OCI-LY1 (cell line): ENCODE measurements at regions not wholly inside any gene's neighbourhood (a gene's known extent, or its start where the extent isn't known, plus 50 kb on each side); places are given as distances from the start of the nearest gene placed in this dataset.

Experiments used
- H2AFZ ChIP-seq: fragments of 200-600 bp; sonication (generic), shearing (Covaris generic); 2 replicates; pipeline ENCODE4 v1.6.0; 2014; ENCODE audit warnings: antibody characterized with exemption, mild to moderate bottlenecking, low read length
- H3F3A ChIP-seq: fragments of 200-600 bp; sonication (generic), shearing (Covaris generic); 2 replicates; pipeline ENCODE4 v1.6.0; 2014; ENCODE audit warnings: mild to moderate bottlenecking, antibody characterized with exemption, low read length, moderate library complexity; ENCODE audit not compliant: insufficient read depth
- H3K27ac ChIP-seq: fragments of 200-600 bp; sonication (generic); 2 replicates; pipeline ENCODE4 v1.5.1; 2014; ENCODE audit warnings: low read length, mixed run types, mild to moderate bottlenecking, low read depth; ENCODE audit not compliant: poor library complexity, severe bottlenecking
- H3K27me3 ChIP-seq: fragments of 200-600 bp; sonication (generic); 2 replicates; pipeline ENCODE4 v1.6.0; 2014; ENCODE audit warnings: antibody characterized with exemption, mild to moderate bottlenecking, low read length, moderate library complexity; ENCODE audit not compliant: insufficient read depth
- H3K36me3 ChIP-seq: fragments of 200-600 bp; sonication (generic); 2 replicates; pipeline ENCODE4 v1.6.1; 2014; ENCODE audit warnings: mild to moderate bottlenecking, antibody characterized with exemption, low read length, moderate library complexity, mixed read lengths; ENCODE audit not compliant: insufficient read depth
- H3K4me1 ChIP-seq: fragments of 200-600 bp; sonication (generic); 2 replicates; pipeline ENCODE4 v1.5.1; 2014; ENCODE audit warnings: mild to moderate bottlenecking, low read length, moderate library complexity; ENCODE audit not compliant: insufficient read depth, severe bottlenecking
- H3K4me2 ChIP-seq: fragments of 200-600 bp; sonication (generic), shearing (Covaris generic); 2 replicates; pipeline ENCODE4 v1.6.1; 2014; ENCODE audit warnings: low read length
- H3K4me3 ChIP-seq: fragments of 200-600 bp; sonication (generic); 2 replicates; pipeline ENCODE4 v1.5.1; 2014; ENCODE audit warnings: low read length, low read depth, mild to moderate bottlenecking, mixed read lengths; ENCODE audit not compliant: poor library complexity, severe bottlenecking
- H3K79me2 ChIP-seq: fragments of 200-600 bp; shearing (Covaris generic); 2 replicates; pipeline ENCODE4 v1.6.1; 2016; ENCODE audit warnings: mixed run types, low read length, mixed read lengths; ENCODE audit not compliant: insufficient read depth
- H3K9ac ChIP-seq: fragments of 200-600 bp; sonication (generic), shearing (Covaris generic); 2 replicates; pipeline ENCODE4 v1.6.1; 2014; ENCODE audit warnings: mild to moderate bottlenecking, low read length, mixed read lengths
- H3K9me2 ChIP-seq: fragments of 200-600 bp; sonication (generic), shearing (Covaris generic); 2 replicates; pipeline ENCODE4 v1.6.1; 2014; ENCODE audit warnings: low read depth, mild to moderate bottlenecking, low read length, mixed read lengths
- H3K9me3 ChIP-seq: fragments of 200-600 bp; shearing (Covaris generic); 2 replicates; pipeline ENCODE4 v1.6.1; 2014; ENCODE audit warnings: low read length, mixed read lengths
- H4K20me1 ChIP-seq: fragments of 200-600 bp; sonication (generic), shearing (Covaris generic); 2 replicates; pipeline ENCODE4 v1.6.0; 2016; ENCODE audit warnings: mild to moderate bottlenecking, low read length; ENCODE audit not compliant: insufficient read depth
- CTCF ChIP-seq: fragments of 200-600 bp; sonication (generic), shearing (Covaris generic); IDR thresholded peaks from 2 replicates; pipeline ENCODE4 v1.5.1; 2017; ENCODE audit warnings: mild to moderate bottlenecking, antibody characterized with exemption, low read length, moderate library complexity, mixed read lengths
- EZH2 ChIP-seq: fragments of 200-600 bp; sonication (generic), shearing (Covaris generic); IDR thresholded peaks from 2 replicates; pipeline ENCODE4 v1.8.0; 2017; ENCODE audit warnings: borderline replicate concordance, mixed run types, mild to moderate bottlenecking, antibody characterized with exemption, low read length, moderate library complexity, mixed read lengths

GRCh38 chr14:105888784-105889665, 362.6 kb downstream of the TMEM121 start:
- no peak overlapping the region for H2AFZ ChIP-seq
- H3K4me2 ChIP-seq, result no peak overlapping the region
- H3K4me1 ChIP-seq, result no peaks in the 10 kb centered on the region
- no peaks in the 10 kb centered on the region for H3K9me2 ChIP-seq
- no peaks in the 10 kb centered on the region for H4K20me1 ChIP-seq
- H3K27ac ChIP-seq, result no peak overlapping the region
- H3K9me3 ChIP-seq, result no peaks in the 10 kb centered on the region
- no peaks in the 10 kb centered on the region for H3K79me2 ChIP-seq
- H3K36me3 ChIP-seq, result no peaks in the 10 kb centered on the region
- no peak overlapping the region for H3K9ac ChIP-seq
- no peaks in the 10 kb centered on the region for H3K27me3 ChIP-seq
- H3F3A ChIP-seq, result no peaks in the 10 kb centered on the region
- no peak for TF ChIP-seq EZH2
- no peak for TF ChIP-seq CTCF
- H3K4me3 ChIP-seq, result no peak overlapping the region

- H3K9me3 ChIP-seq, result no peaks in the 10 kb centered on the region
- H3K9me2 ChIP-seq, result no peaks in the 10 kb centered on the region
- no peak overlapping the region for H3K4me3 ChIP-seq
- no peak overlapping the region for H3K27ac ChIP-seq
- no peak for TF ChIP-seq CTCF
- no peak for TF ChIP-seq EZH2
- H3K4me1 ChIP-seq, result no peaks in the 10 kb centered on the region
- no peaks in the 10 kb centered on the region for H3K79me2 ChIP-seq
- H3K27me3 ChIP-seq, result no peaks in the 10 kb centered on the region
- H2AFZ ChIP-seq, result no peak overlapping the region
- H3F3A ChIP-seq, result no peaks in the 10 kb centered on the region
- H4K20me1 ChIP-seq, result no peaks in the 10 kb centered on the region
- H3K36me3 ChIP-seq, result no peaks in the 10 kb centered on the region
- H3K4me2 ChIP-seq, result no peak overlapping the region
- no peak overlapping the region for H3K9ac ChIP-seq
Observed at GRCh38 chr14:105889666-105890473, 363.5 kb downstream of the TMEM121 start.

GRCh38 chr14:105890474-105891220, 364.3 kb downstream of the TMEM121 start:
- Histone ChIP-seq H3K4me3 (no peak overlapping the region), H4K20me1 (no peaks in the 10 kb centered on the region), H3K27me3 (no peaks in the 10 kb centered on the region), H3K4me1 (no peaks in the 10 kb centered on the region), H3K9ac (no peak overlapping the region), H2AFZ (no peak overlapping the region), H3K4me2 (no peak overlapping the region), H3K79me2 (no peaks in the 10 kb centered on the region), H3K9me3 (no peaks in the 10 kb centered on the region), H3F3A (no peaks in the 10 kb centered on the region), H3K27ac (no peak overlapping the region), H3K36me3 (no peaks in the 10 kb centered on the region), H3K9me2 (no peaks in the 10 kb centered on the region)
- TF ChIP-seq EZH2 (no peak), CTCF (no peak)
